ENCODE measurements at regions not wholly inside any gene's neighbourhood (a gene's known extent, or its start where the extent isn't known, plus 50 kb on each side); places are given as distances from the start of the nearest gene placed in this dataset.

GRCh38 chr2:217421834-217422233, 562.0 kb upstream of the TNP1 start:
- no peak for DNase-seq (ENCODE audit: low spot score)
- no peaks in the 10 kb centered on the region for H3K27me3 ChIP-seq (replicated peaks; ENCODE audit: insufficient read depth)
- TF ChIP-seq CTCF (IDR thresholded peaks at IDR 0.05) (no peak), POLR2AphosphoS5 (IDR thresholded peaks at IDR 0.05) (no peak), POLR2A (IDR thresholded peaks at IDR 0.05) (no peak)
- H3K9me3 ChIP-seq = no peaks in the 10 kb centered on the region
- H3K4me1 ChIP-seq (replicated peaks) = no peaks in the 10 kb centered on the region
- H3K36me3 ChIP-seq = no peaks in the 10 kb centered on the region
- H3K27ac ChIP-seq = no peak overlapping the region
- intact Hi-C loops (cut with DNase I) = no loop called here
- no peak overlapping the region for H3K4me3 ChIP-seq

- Histone ChIP-seq H3K4me3 (no peak overlapping the region), H3K27ac (no peak overlapping the region), H3K27me3 (replicated peaks; ENCODE audit: insufficient read depth) (no peaks in the 10 kb centered on the region), H3K4me1 (replicated peaks) (no peaks in the 10 kb centered on the region), H3K36me3 (no peaks in the 10 kb centered on the region), H3K9me3 (no peaks in the 10 kb centered on the region)
- no peak for DNase-seq (ENCODE audit: low spot score)
- intact Hi-C loops (cut with DNase I) = no loop called here
- TF ChIP-seq POLR2A (IDR thresholded peaks at IDR 0.05) = no peak
- TF ChIP-seq POLR2AphosphoS5 (IDR thresholded peaks at IDR 0.05) = no peak
- WGBS = 63% methylated on average over 4 of the region's 4 CpGs
Observed at GRCh38 chr2:217420854-217421253, 561.0 kb upstream of the TNP1 start.

- intact Hi-C loops (cut with DNase I) = loop anchor here (10.0 kb wide), 1 partner anchor 236 kb away; no protein-coding TSS in a partner anchor
- H3K4me1 ChIP-seq (replicated peaks) = no peaks in the 10 kb centered on the region
- H3K36me3 ChIP-seq = no peaks in the 10 kb centered on the region
- no peaks in the 10 kb centered on the region for H3K9me3 ChIP-seq
- H3K27ac ChIP-seq = peak overlapping the region in 1 of 2 donors; percentile 40
- no peak for DNase-seq (ENCODE audit: low spot score)
- H3K27me3 ChIP-seq (replicated peaks; ENCODE audit: insufficient read depth) = no peaks in the 10 kb centered on the region
- 72% methylated on average over 5 of the region's 5 CpGs for WGBS
- TF ChIP-seq POLR2A (IDR thresholded peaks at IDR 0.05) (no peak), POLR2AphosphoS5 (IDR thresholded peaks at IDR 0.05) (no peak), CTCF (IDR thresholded peaks at IDR 0.05) (no peak)
- H3K4me3 ChIP-seq = no peak overlapping the region
Observed at GRCh38 chr2:217419055-217419671, 559.3 kb upstream of the TNP1 start.

GRCh38 chr2:217418544-217418943, 558.7 kb upstream of the TNP1 start:
- 68% methylated on average over 3 of the region's 3 CpGs for WGBS
- H3K36me3 ChIP-seq = no peaks in the 10 kb centered on the region
- no peaks in the 10 kb centered on the region for H3K4me1 ChIP-seq (replicated peaks)
- no peak for TF ChIP-seq POLR2AphosphoS5 (IDR thresholded peaks at IDR 0.05)
- no peak for TF ChIP-seq POLR2A (IDR thresholded peaks at IDR 0.05)
- no peak for TF ChIP-seq CTCF (IDR thresholded peaks at IDR 0.05)
- H3K27ac ChIP-seq = no peak overlapping the region
- DNase-seq (ENCODE audit: low spot score) = no peak
- H3K4me3 ChIP-seq = no peak overlapping the region
- no peaks in the 10 kb centered on the region for H3K9me3 ChIP-seq
- intact Hi-C loops (cut with DNase I) = loop anchor here (10.0 kb wide), 1 partner anchor 236 kb away; no protein-coding TSS in a partner anchor
- H3K27me3 ChIP-seq (replicated peaks; ENCODE audit: insufficient read depth) = no peaks in the 10 kb centered on the region

GRCh38 chr2:217418090-217418489, 558.2 kb upstream of the TNP1 start:
- H3K9me3 ChIP-seq = no peaks in the 10 kb centered on the region
- no peaks in the 10 kb centered on the region for H3K27me3 ChIP-seq (replicated peaks; ENCODE audit: insufficient read depth)
- intact Hi-C loops (cut with DNase I) = loop anchor here (10.0 kb wide), 1 partner anchor 237 kb away; no protein-coding TSS in a partner anchor
- H3K36me3 ChIP-seq = no peaks in the 10 kb centered on the region
- 96% methylated on average over 3 of the region's 3 CpGs for WGBS
- no peaks in the 10 kb centered on the region for H3K4me1 ChIP-seq (replicated peaks)
- no peak overlapping the region for H3K4me3 ChIP-seq
- TF ChIP-seq POLR2AphosphoS5 (IDR thresholded peaks at IDR 0.05) (no peak), CTCF (IDR thresholded peaks at IDR 0.05) (no peak), POLR2A (IDR thresholded peaks at IDR 0.05) (no peak)
- no peak overlapping the region for H3K27ac ChIP-seq
- no peak for DNase-seq (ENCODE audit: low spot score)

All from prostate gland (tissue), 2 donors.